GM12872 (cell line): ENCODE measurements at regions not wholly inside any gene's neighbourhood (a gene's known extent, or its start where the extent isn't known, plus 50 kb on each side); places are given as distances from the start of the nearest gene placed in this dataset.

Experiments
- CTCF ChIP-seq: IDR thresholded peaks from 3 replicates; pipeline ENCODE4 v1.5.1; 2011; ENCODE audit warnings: low read depth, mild to moderate bottlenecking, low read length, moderate library complexity; ENCODE audit not compliant: insufficient read depth

GRCh38 chr14:41505491-41505890 lies 101.2 kb upstream of the LRFN5 start:
- TF ChIP-seq CTCF = no peak

- no peak for TF ChIP-seq CTCF
Observed at GRCh38 chr14:41498959-41499358, 107.7 kb upstream of the LRFN5 start.

- no peak for TF ChIP-seq CTCF
Observed at GRCh38 chr14:41490323-41490722, 116.4 kb upstream of the LRFN5 start.

- no peak for TF ChIP-seq CTCF
Observed at GRCh38 chr14:41489315-41489972, 117.2 kb upstream of the LRFN5 start.

- no peak for TF ChIP-seq CTCF
Observed at GRCh38 chr14:41488401-41488800, 118.3 kb upstream of the LRFN5 start.

GRCh38 chr14:41482861-41483260 lies 123.8 kb upstream of the LRFN5 start:
- TF ChIP-seq CTCF = no peak

GRCh38 chr14:41476526-41476925 lies 130.2 kb upstream of the LRFN5 start:
- TF ChIP-seq CTCF = no peak

GRCh38 chr14:41461380-41461779 lies 145.3 kb upstream of the LRFN5 start:
- TF ChIP-seq CTCF = no peak
